GM19372 (cell line): ENCODE measurements at regions not wholly inside any gene's neighbourhood (a gene's known extent, or its start where the extent isn't known, plus 50 kb on each side); places are given as distances from the start of the nearest gene placed in this dataset.

Experiments
- ATAC-seq: cut with Tn5 transposase; IDR thresholded peaks from one replicate; pipeline ENCODE4 v1.9.1; 2021; ENCODE audit warnings: mild to moderate bottlenecking, low read depth, moderate library complexity; ENCODE audit not compliant: unreplicated experiment

DNA sequence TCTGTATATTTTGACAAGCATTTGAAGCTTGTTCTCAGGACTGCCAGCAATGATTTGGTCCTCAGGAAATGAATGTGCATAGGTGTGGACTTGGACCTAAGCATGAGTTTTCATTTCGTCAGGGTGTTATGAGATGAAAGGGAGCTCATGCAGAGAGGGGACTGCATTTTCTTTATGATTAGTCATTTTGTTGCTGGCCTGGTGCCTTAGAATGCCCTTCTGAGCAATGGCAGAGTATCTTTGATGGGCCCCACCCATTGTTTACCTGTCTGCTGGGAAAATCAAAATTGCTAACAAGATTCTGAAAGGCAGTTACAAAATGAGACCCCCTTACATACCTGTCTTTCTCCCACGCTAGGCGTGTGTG lies 51.5 kb upstream of the MTHFD1L start:
- ATAC-seq, result no peak
